ENCODE measurements at regions not wholly inside any gene's neighbourhood (a gene's known extent, or its start where the extent isn't known, plus 50 kb on each side); places are given as distances from the start of the nearest gene placed in this dataset.

DNA sequence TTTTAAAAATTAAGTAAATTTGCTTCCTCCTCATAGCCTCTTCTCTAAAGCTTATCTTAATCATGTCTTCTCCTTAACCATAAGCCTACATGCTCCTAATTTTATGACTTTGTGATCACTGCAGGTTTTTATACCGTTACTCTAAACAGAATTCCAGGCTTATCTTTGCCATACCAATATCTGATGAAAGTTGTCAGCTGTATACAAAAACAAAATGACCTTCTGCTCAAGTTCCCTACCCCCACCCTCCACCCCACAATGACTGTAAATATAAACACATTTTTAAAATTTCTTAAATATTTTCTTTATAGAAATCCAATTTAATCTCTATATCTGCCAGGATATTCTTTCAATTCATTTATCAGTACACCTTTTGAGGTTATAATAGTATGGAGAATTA, 60.5 kb upstream of the SGK1 start:
- H3K4me1 ChIP-seq (ENCODE audit: insufficient read depth, low read length), result peaks cover 10% of the 10 kb centered on the region
- H3K27me3 ChIP-seq (ENCODE audit: insufficient read depth, low read length), result no peaks in the 10 kb centered on the region
- no peak overlapping the region for H3K27ac ChIP-seq (ENCODE audit: low read depth, low read length)
- 93% methylated on average over 1 of the region's 1 CpG for WGBS
- no peak overlapping the region for H3K4me3 ChIP-seq (ENCODE audit: low read length)
- no peaks in the 10 kb centered on the region for H3K36me3 ChIP-seq (ENCODE audit: insufficient read depth, low read length)
- H3K9me3 ChIP-seq (ENCODE audit: insufficient read depth, low read depth, low read length), result no peaks in the 10 kb centered on the region; the same call in 1 of the 2 replicates
- H3K9ac ChIP-seq (ENCODE audit: low read depth, low read length), result no peak overlapping the region

- Histone ChIP-seq H3K4me3 (ENCODE audit: low read length) (no peak overlapping the region), H3K27ac (ENCODE audit: low read depth, low read length) (no peak overlapping the region), H3K9ac (ENCODE audit: low read depth, low read length) (no peak overlapping the region), H3K4me1 (ENCODE audit: insufficient read depth, low read length) (peaks cover 10% of the 10 kb centered on the region), H3K9me3 (ENCODE audit: insufficient read depth, low read depth, low read length) (no peaks in the 10 kb centered on the region; the same call in 1 of the 2 replicates), H3K27me3 (ENCODE audit: insufficient read depth, low read length) (no peaks in the 10 kb centered on the region), H3K36me3 (ENCODE audit: insufficient read depth, low read length) (no peaks in the 10 kb centered on the region)
- WGBS, result 92% methylated on average over 2 of the region's 3 CpGs
These were observed 58.9 kb upstream of the SGK1 start for GRCh38 chr6:134376785-134377184.

DNA sequence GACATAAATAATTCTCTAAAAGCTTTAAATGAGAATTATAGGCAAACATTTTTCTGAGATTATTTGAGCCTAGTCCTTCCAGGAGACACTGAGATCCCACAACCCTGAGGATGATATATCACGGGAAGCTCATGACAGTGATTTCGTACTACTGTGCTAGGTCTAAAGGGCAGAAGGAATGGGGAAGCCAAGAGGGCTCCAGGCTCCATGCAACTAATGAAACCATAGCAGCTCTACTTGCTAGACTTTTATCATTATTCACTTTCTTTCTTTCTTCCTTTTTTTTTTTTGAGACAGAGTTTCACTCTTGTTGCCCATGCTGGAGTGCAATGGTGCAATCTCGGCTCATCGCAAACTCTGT, 57.3 kb upstream of the SGK1 start:
- H3K9me3 ChIP-seq (ENCODE audit: insufficient read depth, low read depth, low read length), result no peaks in the 10 kb centered on the region; the same call in 1 of the 2 replicates
- H3K4me1 ChIP-seq (ENCODE audit: insufficient read depth, low read length), result peaks cover 10% of the 10 kb centered on the region
- no peak overlapping the region for H3K4me3 ChIP-seq (ENCODE audit: low read length)
- no peak overlapping the region for H3K9ac ChIP-seq (ENCODE audit: low read depth, low read length)
- H3K36me3 ChIP-seq (ENCODE audit: insufficient read depth, low read length), result no peaks in the 10 kb centered on the region
- H3K27me3 ChIP-seq (ENCODE audit: insufficient read depth, low read length), result no peaks in the 10 kb centered on the region
- 94% methylated on average over 4 of the region's 4 CpGs for whole genome bisulfite sequencing
- no peak overlapping the region for H3K27ac ChIP-seq (ENCODE audit: low read depth, low read length)

DNA sequence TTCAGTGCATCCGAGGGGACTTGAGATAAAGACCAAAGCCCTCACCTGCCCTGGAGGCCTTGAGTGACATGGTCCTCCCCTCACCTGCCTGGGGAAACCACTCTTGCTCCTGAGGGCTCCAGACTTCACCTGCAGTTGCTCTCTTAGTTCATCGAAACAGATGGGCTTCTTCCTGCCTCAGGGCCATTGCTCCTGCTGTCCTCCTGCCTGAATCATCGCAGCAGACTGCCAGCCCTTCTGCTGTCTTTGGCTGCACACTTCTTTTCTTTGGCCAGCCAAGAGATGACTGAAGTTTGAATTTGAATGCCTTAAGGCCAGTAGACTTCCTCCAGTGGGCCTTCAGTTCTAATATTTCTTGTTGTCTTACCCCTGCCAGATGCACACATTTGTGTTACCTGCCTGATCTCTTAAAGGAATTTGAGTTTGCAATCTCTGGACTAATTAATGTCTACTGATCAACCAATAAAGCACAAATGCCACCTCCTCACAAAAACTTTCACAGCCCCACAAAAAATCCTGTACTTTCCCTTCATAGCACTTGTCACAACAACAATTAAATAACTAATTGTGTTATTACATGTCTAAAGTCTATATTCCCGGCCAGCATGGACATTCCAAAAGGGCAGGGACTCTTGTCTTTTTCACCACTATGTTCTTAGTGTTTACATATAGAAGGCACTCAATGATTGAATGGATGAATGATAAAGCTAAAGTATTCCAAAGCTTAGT, 56.7 kb upstream of the SGK1 start:
- Histone ChIP-seq H3K4me3 (ENCODE audit: low read length) (no peak overlapping the region), H3K36me3 (ENCODE audit: insufficient read depth, low read length) (no peaks in the 10 kb centered on the region), H3K27me3 (ENCODE audit: insufficient read depth, low read length) (no peaks in the 10 kb centered on the region), H3K27ac (ENCODE audit: low read depth, low read length) (no peak overlapping the region), H3K9me3 (ENCODE audit: insufficient read depth, low read depth, low read length) (no peaks in the 10 kb centered on the region; the same call in 1 of the 2 replicates), H3K9ac (ENCODE audit: low read depth, low read length) (no peak overlapping the region), H3K4me1 (ENCODE audit: insufficient read depth, low read length) (peaks cover 8% of the 10 kb centered on the region)
- 86% methylated on average over 4 of the region's 4 CpGs for WGBS

GRCh38 chr6:134373993-134374392, 56.1 kb upstream of the SGK1 start:
- H3K27ac ChIP-seq (ENCODE audit: low read depth, low read length), result no peak overlapping the region
- H3K36me3 ChIP-seq (ENCODE audit: insufficient read depth, low read length), result no peaks in the 10 kb centered on the region
- no peak overlapping the region for H3K4me3 ChIP-seq (ENCODE audit: low read length)
- no peak overlapping the region for H3K9ac ChIP-seq (ENCODE audit: low read depth, low read length)
- no peaks in the 10 kb centered on the region; the same call in 1 of the 2 replicates for H3K9me3 ChIP-seq (ENCODE audit: insufficient read depth, low read depth, low read length)
- H3K27me3 ChIP-seq (ENCODE audit: insufficient read depth, low read length), result no peaks in the 10 kb centered on the region
- WGBS, result 83% methylated on average over 4 of the region's 5 CpGs
- peaks cover 3% of the 10 kb centered on the region; the same call in 1 of the 2 replicates for H3K4me1 ChIP-seq (ENCODE audit: insufficient read depth, low read length)

- Histone ChIP-seq H3K9me3 (ENCODE audit: insufficient read depth, low read depth, low read length) (no peaks in the 10 kb centered on the region; the same call in 1 of the 2 replicates), H3K27ac (ENCODE audit: low read depth, low read length) (no peak overlapping the region), H3K4me1 (ENCODE audit: insufficient read depth, low read length) (no peaks in the 10 kb centered on the region; the same call in 1 of the 2 replicates), H3K4me3 (ENCODE audit: low read length) (no peak overlapping the region), H3K36me3 (ENCODE audit: insufficient read depth, low read length) (no peaks in the 10 kb centered on the region), H3K27me3 (ENCODE audit: insufficient read depth, low read length) (no peaks in the 10 kb centered on the region), H3K9ac (ENCODE audit: low read depth, low read length) (no peak overlapping the region)
- WGBS, result 90% methylated on average over 3 of the region's 5 CpGs
These were observed 55.5 kb upstream of the SGK1 start for GRCh38 chr6:134373282-134373922.

GRCh38 chr6:134372603-134373281, 54.8 kb upstream of the SGK1 start:
- H3K9ac ChIP-seq (ENCODE audit: low read depth, low read length), result no peak overlapping the region
- 90% methylated on average over 4 of the region's 4 CpGs for WGBS
- no peaks in the 10 kb centered on the region for H3K4me1 ChIP-seq (ENCODE audit: insufficient read depth, low read length)

GRCh38 chr6:134368670-134369069, 50.8 kb upstream of the SGK1 start:
- 91% methylated on average over 1 of the region's 2 CpGs for WGBS
- H3K36me3 ChIP-seq (ENCODE audit: insufficient read depth, low read length), result no peaks in the 10 kb centered on the region

More at GRCh38 chr6:134372603-134373281, 54.8 kb upstream of the SGK1 start:
- no peaks in the 10 kb centered on the region for H3K27me3 ChIP-seq (ENCODE audit: insufficient read depth, low read length)
- no peaks in the 10 kb centered on the region for H3K36me3 ChIP-seq (ENCODE audit: insufficient read depth, low read length)
- H3K9me3 ChIP-seq (ENCODE audit: insufficient read depth, low read depth, low read length), result no peaks in the 10 kb centered on the region
- no peak overlapping the region for H3K27ac ChIP-seq (ENCODE audit: low read depth, low read length)
- no peak overlapping the region for H3K4me3 ChIP-seq (ENCODE audit: low read length)

More at GRCh38 chr6:134368670-134369069, 50.8 kb upstream of the SGK1 start:
- Histone ChIP-seq H3K27me3 (ENCODE audit: insufficient read depth, low read length) (no peaks in the 10 kb centered on the region), H3K9ac (ENCODE audit: low read depth, low read length) (no peak overlapping the region), H3K9me3 (ENCODE audit: insufficient read depth, low read depth, low read length) (no peaks in the 10 kb centered on the region), H3K4me1 (ENCODE audit: insufficient read depth, low read length) (no peaks in the 10 kb centered on the region), H3K27ac (ENCODE audit: low read depth, low read length) (no peak overlapping the region), H3K4me3 (ENCODE audit: low read length) (no peak overlapping the region)
